LNCAP (cell line): ENCODE measurements at regions not wholly inside any gene's neighbourhood (a gene's known extent, or its start where the extent isn't known, plus 50 kb on each side); places are given as distances from the start of the nearest gene placed in this dataset.

Experiments used
- TF ChIP-seq, protein P1 (sequence below): fragments of 450-650 bp; IDR thresholded peaks from 2 replicates; pipeline ENCODE4 v1.5.1; 2017; ENCODE audit warnings: mild to moderate bottlenecking

- TF ChIP-seq, protein P1, sequence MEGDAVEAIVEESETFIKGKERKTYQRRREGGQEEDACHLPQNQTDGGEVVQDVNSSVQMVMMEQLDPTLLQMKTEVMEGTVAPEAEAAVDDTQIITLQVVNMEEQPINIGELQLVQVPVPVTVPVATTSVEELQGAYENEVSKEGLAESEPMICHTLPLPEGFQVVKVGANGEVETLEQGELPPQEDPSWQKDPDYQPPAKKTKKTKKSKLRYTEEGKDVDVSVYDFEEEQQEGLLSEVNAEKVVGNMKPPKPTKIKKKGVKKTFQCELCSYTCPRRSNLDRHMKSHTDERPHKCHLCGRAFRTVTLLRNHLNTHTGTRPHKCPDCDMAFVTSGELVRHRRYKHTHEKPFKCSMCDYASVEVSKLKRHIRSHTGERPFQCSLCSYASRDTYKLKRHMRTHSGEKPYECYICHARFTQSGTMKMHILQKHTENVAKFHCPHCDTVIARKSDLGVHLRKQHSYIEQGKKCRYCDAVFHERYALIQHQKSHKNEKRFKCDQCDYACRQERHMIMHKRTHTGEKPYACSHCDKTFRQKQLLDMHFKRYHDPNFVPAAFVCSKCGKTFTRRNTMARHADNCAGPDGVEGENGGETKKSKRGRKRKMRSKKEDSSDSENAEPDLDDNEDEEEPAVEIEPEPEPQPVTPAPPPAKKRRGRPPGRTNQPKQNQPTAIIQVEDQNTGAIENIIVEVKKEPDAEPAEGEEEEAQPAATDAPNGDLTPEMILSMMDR = no peak
Observed at GRCh38 chr6:90835596-90836212, 248.8 kb upstream of the MAP3K7 start.

- TF ChIP-seq, protein P1 = no peak
Observed at GRCh38 chr6:90829311-90829710, 242.4 kb upstream of the MAP3K7 start.

- TF ChIP-seq, protein P1 = no peak
Observed at GRCh38 chr6:90820436-90820835, 233.6 kb upstream of the MAP3K7 start.

GRCh38 chr6:90819483-90819882 lies 232.6 kb upstream of the MAP3K7 start:
- TF ChIP-seq, protein P1 = no peak

- TF ChIP-seq, protein P1 = no peak
Observed at GRCh38 chr6:90818163-90818562, 231.3 kb upstream of the MAP3K7 start.

- TF ChIP-seq, protein P1 = no peak
Observed at GRCh38 chr6:90816764-90817163, 229.9 kb upstream of the MAP3K7 start.

DNA sequence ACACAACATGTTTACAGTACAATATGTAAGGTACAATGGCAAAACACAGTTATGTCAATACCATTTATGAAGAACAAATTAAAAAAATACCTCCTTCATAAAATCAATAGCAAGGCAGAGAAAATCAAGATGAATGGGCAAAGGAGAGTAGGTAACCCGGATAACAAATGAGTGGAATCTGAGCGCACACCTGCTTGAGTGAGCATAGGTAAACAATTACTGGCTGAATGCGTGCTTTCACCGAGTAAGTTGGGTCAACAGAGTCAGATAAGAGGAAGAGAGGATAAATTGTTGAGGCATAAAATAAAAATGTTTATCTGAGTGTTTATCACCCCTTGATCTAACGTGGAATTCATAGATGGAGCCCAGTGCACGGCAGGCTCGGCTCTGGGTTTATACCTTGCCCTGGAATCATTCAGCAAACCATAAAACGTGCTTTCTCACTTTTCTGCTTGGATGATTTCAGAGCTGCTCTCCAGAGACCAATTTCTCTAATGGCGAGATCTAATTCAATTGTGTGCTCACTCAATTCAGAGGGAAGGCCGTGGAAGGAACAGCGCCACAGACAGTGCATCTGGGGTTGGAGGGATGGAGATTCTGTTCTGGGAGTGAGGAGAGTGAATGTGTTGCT lies 224.8 kb upstream of the MAP3K7 start:
- TF ChIP-seq, protein P1 = no peak
